PC-9 (cell line): ENCODE measurements at regions not wholly inside any gene's neighbourhood (a gene's known extent, or its start where the extent isn't known, plus 50 kb on each side); places are given as distances from the start of the nearest gene placed in this dataset.

Experiments used
- CTCF ChIP-seq: fragments of 200-600 bp; sonication (generic); conservative IDR thresholded peaks from 2 replicates; pipeline ENCODE4 v1.6.1; 2017; ENCODE audit warnings: mixed run types, antibody characterized with exemption, mild to moderate bottlenecking, moderate library complexity
- EZH2 ChIP-seq: fragments of 200-600 bp; sonication (generic); IDR thresholded peaks from 2 replicates; pipeline ENCODE4 v1.8.0; 2017; ENCODE audit warnings: antibody characterized with exemption, low read depth

GRCh38 chr5:15344954-15345353 is 155.0 kb upstream of the FBXL7 start:
- TF ChIP-seq CTCF (no peak), EZH2 (no peak)
